GM19025 (cell line): ENCODE measurements at regions not wholly inside any gene's neighbourhood (a gene's known extent, or its start where the extent isn't known, plus 50 kb on each side); places are given as distances from the start of the nearest gene placed in this dataset.

Experiments
- ATAC-seq: cut with Tn5 transposase; IDR thresholded peaks from one replicate; pipeline ENCODE4 v1.9.1; 2021; ENCODE audit warnings: mild to moderate bottlenecking, low read depth, moderate library complexity; ENCODE audit not compliant: unreplicated experiment

- no peak for ATAC-seq
Observed at GRCh38 chr20:58112017-58112781, 116.3 kb downstream of the ANKRD60 start.

GRCh38 chr20:58111310-58112016, 117.0 kb downstream of the ANKRD60 start:
- no peak for ATAC-seq

DNA sequence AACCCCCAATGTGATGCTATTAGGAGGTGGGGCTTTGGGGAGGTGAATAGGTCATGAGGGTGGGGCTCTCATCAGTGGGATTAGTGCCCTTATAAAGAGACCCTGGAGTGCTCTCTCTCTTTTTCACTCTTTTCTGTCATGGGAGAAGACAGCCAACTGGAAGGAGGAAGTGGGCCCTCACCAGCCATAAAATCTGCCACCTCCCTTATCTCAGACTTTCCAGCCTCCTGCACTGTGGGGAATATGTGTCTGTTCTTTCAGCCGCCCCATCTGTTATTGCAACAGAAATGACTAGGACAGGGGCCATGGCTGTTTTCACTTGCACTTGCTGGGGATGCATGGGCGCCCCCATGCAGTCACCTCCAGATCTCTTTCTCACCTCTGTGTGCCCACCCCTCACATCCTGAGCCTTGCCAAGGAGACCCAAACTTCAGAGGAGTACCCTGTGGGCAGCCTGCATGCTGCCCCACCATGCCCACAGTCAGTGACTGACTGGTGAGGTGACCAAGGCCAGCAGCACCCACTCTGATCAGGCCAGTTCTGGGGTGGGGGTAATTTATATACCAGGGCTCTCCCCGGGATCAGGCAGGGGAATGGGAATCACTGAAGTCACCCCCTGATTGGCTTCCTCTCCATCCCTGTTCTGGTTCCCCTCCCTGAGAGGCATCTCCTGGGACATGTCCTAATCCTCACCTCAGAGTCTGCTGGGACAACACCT, 118.4 kb downstream of the ANKRD60 start:
- no peak for ATAC-seq

- no peak for ATAC-seq
Observed at GRCh38 chr20:58109126-58109880, 119.2 kb downstream of the ANKRD60 start.

DNA sequence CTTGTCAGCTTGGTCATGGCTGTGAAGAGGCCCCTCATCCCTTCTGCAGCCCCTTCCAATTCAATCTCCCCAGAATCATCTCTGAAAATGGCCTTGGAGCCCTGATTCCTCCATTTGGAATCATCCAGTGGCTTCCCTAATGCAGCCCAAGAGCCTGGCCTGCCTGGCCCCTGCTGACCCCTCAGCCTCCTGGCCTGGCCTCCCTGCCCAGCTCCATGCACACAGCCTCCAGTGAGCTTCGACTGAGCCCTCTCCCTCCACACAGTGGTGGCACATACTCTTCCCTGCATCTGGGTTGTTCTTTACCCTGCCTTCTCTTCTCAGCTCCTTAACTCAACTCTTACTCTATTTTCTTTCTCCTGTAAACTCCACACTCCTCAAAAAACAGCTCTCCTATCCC, 120.9 kb downstream of the ANKRD60 start:
- no peak for ATAC-seq

GRCh38 chr20:58106143-58106750, 122.2 kb downstream of the ANKRD60 start:
- ATAC-seq = no peak

DNA sequence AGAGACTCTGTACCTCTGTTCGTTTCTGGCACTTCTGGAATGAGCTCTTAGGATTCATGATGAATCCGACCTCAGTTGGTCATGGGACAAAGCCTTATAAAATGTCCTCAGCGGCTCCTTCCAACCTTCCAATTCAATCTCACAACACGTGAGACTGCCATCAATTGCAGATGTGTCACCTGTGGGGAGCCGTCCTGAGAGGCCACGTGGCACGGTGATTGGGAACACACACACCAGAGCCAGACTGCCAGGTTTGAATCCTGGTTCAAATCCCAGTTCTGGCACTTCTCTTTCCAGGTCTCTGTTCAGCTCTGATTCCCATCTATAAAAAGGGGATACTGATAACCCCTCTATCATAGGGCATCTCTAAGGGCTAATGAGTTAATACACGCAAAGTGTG, 124.5 kb downstream of the ANKRD60 start:
- no peak for ATAC-seq

GRCh38 chr20:58103517-58103904, 124.9 kb downstream of the ANKRD60 start:
- ATAC-seq = no peak

- ATAC-seq = no peak
Observed at GRCh38 chr20:58102744-58103516, 125.5 kb downstream of the ANKRD60 start.

DNA sequence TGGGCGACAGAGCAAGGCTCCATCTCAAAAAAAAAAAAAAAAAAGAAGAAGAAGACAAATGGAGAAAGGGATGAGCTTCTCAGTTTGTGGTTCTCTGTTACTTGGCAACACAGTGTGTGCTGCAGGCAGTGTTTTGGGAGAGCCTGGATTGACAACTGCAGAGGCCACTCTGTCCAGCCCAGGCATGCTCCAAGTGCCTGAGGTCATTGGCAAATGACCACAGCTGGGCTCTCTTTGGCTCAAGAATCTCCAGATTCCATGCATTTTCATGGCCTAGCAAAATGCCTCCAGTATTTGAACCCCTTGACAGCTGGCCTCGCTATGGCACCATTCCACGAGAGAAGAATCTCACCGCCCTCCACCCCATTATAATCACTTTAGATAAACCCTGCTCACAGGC, 126.2 kb downstream of the ANKRD60 start:
- ATAC-seq = no peak

- no peak for ATAC-seq
Observed at GRCh38 chr20:58100731-58101356, 127.6 kb downstream of the ANKRD60 start.

- ATAC-seq = no peak
Observed at GRCh38 chr20:58099956-58100730, 128.3 kb downstream of the ANKRD60 start.

DNA sequence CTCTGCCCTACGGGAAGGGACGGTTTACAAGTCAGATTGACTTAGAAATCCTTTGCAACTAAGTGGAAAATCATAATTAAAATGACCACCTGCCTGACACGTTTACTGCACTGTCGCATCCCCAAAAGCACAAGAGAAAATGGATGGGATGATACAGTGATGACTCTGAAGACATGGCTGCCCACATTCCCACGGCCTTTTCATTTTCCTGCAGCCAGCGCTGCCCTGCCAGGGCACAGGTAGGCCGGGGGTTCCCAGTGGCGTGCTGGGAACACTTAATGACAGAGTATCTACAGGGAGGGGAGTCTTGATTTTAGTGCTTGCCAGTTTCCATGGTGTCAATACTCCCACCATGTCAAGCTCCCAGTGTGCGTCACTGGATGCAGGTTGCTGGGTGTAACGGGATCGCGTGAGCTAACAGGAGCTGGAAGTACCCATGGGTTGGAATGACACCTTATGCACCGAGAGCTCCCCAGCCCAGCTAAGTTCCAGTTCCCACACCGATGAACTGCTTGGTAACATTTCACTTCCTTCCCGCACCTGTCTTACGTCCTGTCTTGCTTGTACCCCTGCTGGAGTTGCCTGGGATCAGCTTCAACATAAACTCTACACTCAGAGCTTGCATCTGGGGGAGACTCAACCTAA, 129.0 kb downstream of the ANKRD60 start:
- ATAC-seq = no peak

GRCh38 chr20:58098571-58098970, 129.9 kb downstream of the ANKRD60 start:
- no peak for ATAC-seq

DNA sequence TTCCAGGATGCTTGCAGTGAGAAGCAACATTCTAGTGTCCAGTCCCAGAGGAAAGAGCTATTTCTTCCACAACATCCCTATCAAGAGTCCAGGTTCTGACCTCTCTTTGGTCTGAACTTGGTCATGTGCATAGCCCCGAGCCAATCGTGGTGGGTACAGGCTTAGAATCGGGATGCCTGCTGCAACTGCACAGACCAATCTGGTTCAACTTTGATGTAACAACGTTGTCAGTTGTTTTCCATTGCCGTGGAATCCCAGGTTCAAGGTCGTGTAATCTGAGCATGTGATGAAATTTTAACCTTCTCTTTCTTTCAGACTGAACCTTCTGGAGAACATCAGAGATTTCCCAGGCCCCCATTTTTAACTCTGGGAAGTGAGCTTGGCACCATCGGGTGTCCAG, 130.5 kb downstream of the ANKRD60 start:
- no peak for ATAC-seq

- ATAC-seq = no peak
Observed at GRCh38 chr20:58097429-58097828, 131.0 kb downstream of the ANKRD60 start.

- no peak for ATAC-seq
Observed at GRCh38 chr20:58096880-58097423, 131.5 kb downstream of the ANKRD60 start.

GRCh38 chr20:58094698-58095097, 133.8 kb downstream of the ANKRD60 start:
- no peak for ATAC-seq
